Sigmoid colon (tissue), 3 donors: ENCODE measurements at regions not wholly inside any gene's neighbourhood (a gene's known extent, or its start where the extent isn't known, plus 50 kb on each side); places are given as distances from the start of the nearest gene placed in this dataset.
"Not testable (repeated sequence)": the region's sequence is repeated elsewhere in the genome, so short reads cannot be mapped to it uniquely, and the experiment has no call there.

ENCODE experiments used
- POLR2A ChIP-seq, 2 donors: fragments of 450-650 bp; IDR thresholded peaks; one replicate each; pipeline ENCODE4 v1.6.1; 2016; ENCODE audit warnings: antibody characterized with exemption in 2 of 2, mild to moderate bottlenecking in 2 of 2, moderate library complexity in 2 of 2
- TF ChIP-seq, protein P1 (sequence below), 4 experiments: fragments of 450-650 bp in 3 of 4; fragments of 200-600 bp in 1 of 4; IDR thresholded peaks; one replicate each; pipeline ENCODE4 v1.5.1; 2016 to 2019; ENCODE audit warnings: antibody characterized with exemption in 4 of 4, mild to moderate bottlenecking in 3 of 4, moderate library complexity in 2 of 4

DNA sequence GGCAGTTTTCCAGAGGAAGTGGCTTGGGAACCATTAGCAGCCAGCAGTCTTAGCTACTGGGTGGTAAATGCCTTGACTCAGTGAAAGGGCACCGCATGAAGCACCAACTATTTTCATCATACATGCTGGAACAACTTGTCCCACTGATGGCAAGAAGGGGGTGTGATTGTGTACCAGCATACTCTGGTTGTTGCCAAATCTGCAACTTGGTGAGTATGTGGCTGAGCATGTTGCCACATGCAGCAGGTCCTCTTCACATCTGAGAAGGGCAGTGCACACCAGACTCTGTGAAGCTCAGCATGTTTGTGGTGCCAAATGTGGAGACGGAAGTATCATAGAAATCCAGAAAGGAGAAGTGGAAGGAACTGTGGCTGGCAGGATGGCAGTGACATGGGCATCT, 122.1 kb downstream of the CCNG2 start:
- not testable (repeated sequence) for TF ChIP-seq POLR2A (IDR thresholded peaks at IDR 0.05)
- TF ChIP-seq, protein P1, sequence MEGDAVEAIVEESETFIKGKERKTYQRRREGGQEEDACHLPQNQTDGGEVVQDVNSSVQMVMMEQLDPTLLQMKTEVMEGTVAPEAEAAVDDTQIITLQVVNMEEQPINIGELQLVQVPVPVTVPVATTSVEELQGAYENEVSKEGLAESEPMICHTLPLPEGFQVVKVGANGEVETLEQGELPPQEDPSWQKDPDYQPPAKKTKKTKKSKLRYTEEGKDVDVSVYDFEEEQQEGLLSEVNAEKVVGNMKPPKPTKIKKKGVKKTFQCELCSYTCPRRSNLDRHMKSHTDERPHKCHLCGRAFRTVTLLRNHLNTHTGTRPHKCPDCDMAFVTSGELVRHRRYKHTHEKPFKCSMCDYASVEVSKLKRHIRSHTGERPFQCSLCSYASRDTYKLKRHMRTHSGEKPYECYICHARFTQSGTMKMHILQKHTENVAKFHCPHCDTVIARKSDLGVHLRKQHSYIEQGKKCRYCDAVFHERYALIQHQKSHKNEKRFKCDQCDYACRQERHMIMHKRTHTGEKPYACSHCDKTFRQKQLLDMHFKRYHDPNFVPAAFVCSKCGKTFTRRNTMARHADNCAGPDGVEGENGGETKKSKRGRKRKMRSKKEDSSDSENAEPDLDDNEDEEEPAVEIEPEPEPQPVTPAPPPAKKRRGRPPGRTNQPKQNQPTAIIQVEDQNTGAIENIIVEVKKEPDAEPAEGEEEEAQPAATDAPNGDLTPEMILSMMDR (IDR thresholded peaks at IDR 0.05) = not testable (repeated sequence)
